PC-9 (cell line): ENCODE measurements at regions not wholly inside any gene's neighbourhood (a gene's known extent, or its start where the extent isn't known, plus 50 kb on each side); places are given as distances from the start of the nearest gene placed in this dataset.

Experiments
- BruUV-seq: library from RNA; stranded (reverse); fragments of 400-500 nt; replicated peaks from 2 replicates; lab custom pipeline; 2021; lab: Mats Ljungman, UMichigan
- CTCF ChIA-PET: fragments of 300-600 bp; sonication (Branson Sonifier 250); formaldehyde crosslinking; loops from one replicate; lab custom pipeline; 2022; ENCODE audit warnings: antibody characterized with exemption; lab: Charles Lee
- POLR2A ChIA-PET: fragments of 300-600 bp; sonication (Branson Sonifier 250); formaldehyde crosslinking; loops from one replicate; lab custom pipeline; 2022; ENCODE audit warnings: antibody characterized with exemption; ENCODE audit not compliant: unreplicated experiment; lab: Charles Lee
- DNase-seq, 2 experiments: peaks; one replicate each; pipeline versions ENCODE4 v3.0.0 to v3.0.0-alpha.2; 2015 to 2022; ENCODE audit warnings: mixed read lengths in 1 of 2
- H2AFZ ChIP-seq: fragments of 200-600 bp; sonication (generic); 2 replicates; pipeline ENCODE4 v1.8.1; 2017; ENCODE audit warnings: antibody characterized with exemption
- H3F3A ChIP-seq: fragments of 200-600 bp; sonication (generic); 2 replicates; pipeline ENCODE4 v1.8.1; 2017; ENCODE audit warnings: antibody characterized with exemption, mild to moderate bottlenecking, low read depth; ENCODE audit not compliant: insufficient read depth
- H3K27ac ChIP-seq: fragments of 200-600 bp; sonication (generic); 2 replicates; pipeline ENCODE4 v1.6.1; 2016; ENCODE audit warnings: mixed run types
- H3K27me3 ChIP-seq: fragments of 200-600 bp; sonication (generic); 2 replicates; pipeline ENCODE4 v1.6.1; 2016; ENCODE audit warnings: low read depth, mixed run types; ENCODE audit not compliant: insufficient read depth
- H3K36me3 ChIP-seq: fragments of 200-600 bp; sonication (generic); 2 replicates; pipeline ENCODE4 v1.6.1; 2016; ENCODE audit warnings: low read depth, mixed run types
- H3K4me1 ChIP-seq: fragments of 200-600 bp; sonication (generic); replicated peaks from 2 replicates; pipeline ENCODE4 v1.6.1; 2016; ENCODE audit warnings: mixed run types; ENCODE audit not compliant: insufficient read depth
- H3K4me2 ChIP-seq: fragments of 200-600 bp; sonication (generic); 2 replicates; pipeline ENCODE4 v1.6.1; 2017; ENCODE audit warnings: mixed run types
- H3K4me3 ChIP-seq: fragments of 200-600 bp; sonication (generic); 2 replicates; pipeline ENCODE4 v1.6.1; 2016; ENCODE audit warnings: mixed run types
- H3K79me2 ChIP-seq: fragments of 200-600 bp; sonication (generic); 2 replicates; pipeline ENCODE4 v1.6.1; 2017; ENCODE audit warnings: low read depth, mixed run types
- H3K9me2 ChIP-seq: fragments of 200-600 bp; sonication (generic); 2 replicates; pipeline ENCODE4 v1.8.1; 2017; ENCODE audit warnings: mild to moderate bottlenecking; ENCODE audit not compliant: insufficient read depth
- H3K9me3 ChIP-seq: fragments of 200-600 bp; sonication (generic); 2 replicates; pipeline ENCODE4 v1.8.1; 2016; ENCODE audit warnings: low read depth; ENCODE audit not compliant: insufficient read depth
- H4K20me1 ChIP-seq: fragments of 200-600 bp; sonication (generic); 2 replicates; pipeline ENCODE4 v1.8.1; 2017; ENCODE audit not compliant: insufficient read depth
- EZH2 ChIP-seq: fragments of 200-600 bp; sonication (generic); IDR thresholded peaks from 2 replicates; pipeline ENCODE4 v1.8.0; 2017; ENCODE audit warnings: antibody characterized with exemption, low read depth
- intact Hi-C: fragments of 100-400 bp; cut with micrococcal nuclease; formaldehyde crosslinking; loops from one replicate; pipeline ENCODE4 v1.10.0; 2022; ENCODE audit not compliant: unreplicated experiment
- TF ChIP-seq, protein P1 (sequence below): fragments of 200-600 bp; sonication (generic); conservative IDR thresholded peaks from 2 replicates; pipeline ENCODE4 v1.6.1; 2017; ENCODE audit warnings: mixed run types, antibody characterized with exemption, mild to moderate bottlenecking, moderate library complexity

DNA sequence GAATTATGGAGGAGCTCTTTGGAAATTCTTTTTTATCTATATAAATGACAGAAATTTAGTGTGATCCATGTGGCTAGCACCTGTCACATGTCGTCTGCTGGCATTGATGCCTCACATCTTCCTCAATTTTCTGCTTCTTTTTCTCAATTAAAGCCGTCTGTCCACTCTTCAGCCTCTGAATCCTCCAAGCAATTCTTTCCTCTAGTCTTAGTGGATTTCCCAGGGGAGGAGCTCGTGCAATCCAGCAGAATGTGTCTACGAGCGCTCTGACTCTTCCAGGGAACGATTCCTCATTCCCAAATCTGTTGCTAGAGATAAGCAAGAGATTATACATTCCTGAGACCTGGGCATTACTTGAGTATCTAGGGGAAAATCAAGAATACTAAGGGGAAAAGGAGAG is 176.6 kb downstream of the EMP1 start:
- TF ChIP-seq, protein P1, sequence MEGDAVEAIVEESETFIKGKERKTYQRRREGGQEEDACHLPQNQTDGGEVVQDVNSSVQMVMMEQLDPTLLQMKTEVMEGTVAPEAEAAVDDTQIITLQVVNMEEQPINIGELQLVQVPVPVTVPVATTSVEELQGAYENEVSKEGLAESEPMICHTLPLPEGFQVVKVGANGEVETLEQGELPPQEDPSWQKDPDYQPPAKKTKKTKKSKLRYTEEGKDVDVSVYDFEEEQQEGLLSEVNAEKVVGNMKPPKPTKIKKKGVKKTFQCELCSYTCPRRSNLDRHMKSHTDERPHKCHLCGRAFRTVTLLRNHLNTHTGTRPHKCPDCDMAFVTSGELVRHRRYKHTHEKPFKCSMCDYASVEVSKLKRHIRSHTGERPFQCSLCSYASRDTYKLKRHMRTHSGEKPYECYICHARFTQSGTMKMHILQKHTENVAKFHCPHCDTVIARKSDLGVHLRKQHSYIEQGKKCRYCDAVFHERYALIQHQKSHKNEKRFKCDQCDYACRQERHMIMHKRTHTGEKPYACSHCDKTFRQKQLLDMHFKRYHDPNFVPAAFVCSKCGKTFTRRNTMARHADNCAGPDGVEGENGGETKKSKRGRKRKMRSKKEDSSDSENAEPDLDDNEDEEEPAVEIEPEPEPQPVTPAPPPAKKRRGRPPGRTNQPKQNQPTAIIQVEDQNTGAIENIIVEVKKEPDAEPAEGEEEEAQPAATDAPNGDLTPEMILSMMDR = no peak
- no peak for TF ChIP-seq EZH2
- Histone ChIP-seq H3K9me2 (no peaks in the 10 kb centered on the region), H3K4me3 (no peak overlapping the region), H2AFZ (no peak overlapping the region), H4K20me1 (no peaks in the 10 kb centered on the region), H3K27ac (no peak overlapping the region), H3K79me2 (no peaks in the 10 kb centered on the region), H3F3A (peaks cover 34% of the 10 kb centered on the region), H3K4me1 (peaks cover 47% of the 10 kb centered on the region), H3K27me3 (no peaks in the 10 kb centered on the region), H3K9me3 (peaks cover 13% of the 10 kb centered on the region), H3K4me2 (no peak overlapping the region), H3K36me3 (peaks cover 11% of the 10 kb centered on the region)
- BruUV-seq = no TSS peak
- intact Hi-C loops = no loop called here
- CTCF ChIA-PET = no interaction called here
- no peak for DNase-seq
- POLR2A ChIA-PET = no interaction called here

DNA sequence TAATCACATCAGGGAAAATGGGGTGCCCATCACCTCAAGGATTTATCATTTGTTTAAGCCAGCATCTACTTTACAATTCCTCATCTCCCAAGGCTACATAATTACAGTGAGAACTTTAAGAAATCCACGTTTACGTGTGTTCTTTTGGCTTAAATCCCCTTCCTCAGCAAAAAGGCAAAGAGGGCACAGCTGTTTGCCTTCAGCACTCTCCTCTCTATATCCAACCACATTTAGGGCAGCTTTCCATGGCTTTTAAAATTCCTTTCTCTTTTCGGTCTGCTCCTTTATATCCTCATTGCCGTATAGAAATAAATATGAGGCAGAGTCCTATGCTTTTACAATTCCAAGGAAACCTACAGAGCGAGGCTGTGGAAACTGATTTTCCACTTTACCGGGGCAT is 175.9 kb downstream of the EMP1 start:
- Histone ChIP-seq H3K36me3 (peaks cover 11% of the 10 kb centered on the region; the same call in 1 of the 2 replicates), H3K4me1 (peaks cover 40% of the 10 kb centered on the region), H3K79me2 (no peaks in the 10 kb centered on the region), H3K4me3 (no peak overlapping the region), H2AFZ (no peak overlapping the region), H3K27me3 (no peaks in the 10 kb centered on the region), H3F3A (peaks cover 26% of the 10 kb centered on the region), H3K9me3 (peaks cover 6% of the 10 kb centered on the region; the same call in 1 of the 2 replicates), H4K20me1 (no peaks in the 10 kb centered on the region), H3K4me2 (no peak overlapping the region), H3K9me2 (no peaks in the 10 kb centered on the region), H3K27ac (no peak overlapping the region)
- DNase-seq = no peak
- intact Hi-C loops = no loop called here
- ChIA-PET POLR2A (interaction anchor here (0.5 kb wide), 1 partner anchor 10 kb away, joined by 3 read pairs; no protein-coding TSS in a partner anchor), CTCF (interaction anchor here (0.6 to 1.6 kb wide), 2 partner anchors 10 to 12 kb away, joined by 4 to 8 read pairs; no protein-coding TSS in a partner anchor)
- BruUV-seq = no TSS peak
- TF ChIP-seq, protein P1 = no peak
- no peak for TF ChIP-seq EZH2

DNA sequence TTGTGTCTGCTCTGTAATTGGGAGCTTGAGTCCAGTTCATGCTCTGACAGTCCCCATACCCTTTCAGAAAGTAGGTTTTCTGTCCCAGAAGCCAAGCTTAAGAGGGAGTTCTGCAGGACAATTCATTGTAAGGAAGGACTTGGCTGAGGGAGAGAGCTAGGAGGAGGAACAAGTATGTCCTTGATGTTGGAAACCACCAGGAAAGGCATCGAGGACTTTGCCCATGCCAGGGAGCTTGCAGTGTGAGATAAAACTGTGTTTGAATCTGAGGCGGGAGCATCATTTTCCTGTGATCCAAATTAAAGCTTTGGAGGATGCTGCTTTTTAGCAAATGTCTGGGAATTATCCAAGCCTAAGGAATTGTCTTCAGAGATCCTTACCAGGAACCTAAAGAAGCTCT is 175.3 kb downstream of the EMP1 start:
- H3K27ac ChIP-seq = no peak overlapping the region
- H3K79me2 ChIP-seq = no peaks in the 10 kb centered on the region
- no TSS peak for BruUV-seq
- no peak for DNase-seq
- H3K9me2 ChIP-seq = no peaks in the 10 kb centered on the region
- H3K4me2 ChIP-seq = no peak overlapping the region
- H3K27me3 ChIP-seq = no peaks in the 10 kb centered on the region
- H3K36me3 ChIP-seq = peaks cover 11% of the 10 kb centered on the region; the same call in 1 of the 2 replicates
- peaks cover 21% of the 10 kb centered on the region for H3F3A ChIP-seq
- 0 out of 2 replicates have a peak, but pooled peaks cover 6% of the 10 kb centered on the region for H3K9me3 ChIP-seq
- H4K20me1 ChIP-seq = no peaks in the 10 kb centered on the region
- H2AFZ ChIP-seq = no peak overlapping the region
- TF ChIP-seq, protein P1 = no peak
- no peak for TF ChIP-seq EZH2
- intact Hi-C loops = no loop called here
- ChIA-PET CTCF (interaction anchor here (0.6 to 1.6 kb wide), 3 partner anchors 10 to 31 kb away, joined by 3 to 8 read pairs (median 4); no protein-coding TSS in a partner anchor), POLR2A (interaction anchor here (0.5 kb wide), 1 partner anchor 10 kb away, joined by 3 read pairs; no protein-coding TSS in a partner anchor)
- H3K4me1 ChIP-seq = peaks cover 34% of the 10 kb centered on the region
- H3K4me3 ChIP-seq = no peak overlapping the region
